Naive B cell (primary cell): ENCODE measurements at regions not wholly inside any gene's neighbourhood (a gene's known extent, or its start where the extent isn't known, plus 50 kb on each side); places are given as distances from the start of the nearest gene placed in this dataset.

Experiments used
- ATAC-seq, 2 donors: fragments of 150-1000 bp; cut with Tn5 transposase; 2 replicates each; pipeline ENCODE4 v1.10.0; 2021; ENCODE audit warnings: low read depth in 2 of 2, mild to moderate bottlenecking in 2 of 2, moderate library complexity in 2 of 2
- DNase-seq: peaks from one replicate; pipeline ENCODE4 v3.0.0; 2022
- H3K27ac Mint-ChIP-seq, 6 donors: one replicate each; pipeline ENCODE4 v1.8.0; 2020 to 2022; ENCODE audit warnings: mild to moderate bottlenecking in 6 of 6, mixed read lengths in 6 of 6, moderate library complexity in 5 of 6, inconsistent platforms in 2 of 6
- H3K27me3 Mint-ChIP-seq, 3 donors: one replicate each; pipeline ENCODE4 v1.8.0; 2021 to 2022; ENCODE audit warnings: mixed read lengths in 3 of 3, mild to moderate bottlenecking in 1 of 3
- H3K36me3 Mint-ChIP-seq, 2 donors: one replicate each; pipeline ENCODE4 v1.8.0; 2020 to 2022; ENCODE audit warnings: mixed read lengths in 2 of 2, inconsistent platforms in 1 of 2, mild to moderate bottlenecking in 1 of 2
- H3K4me1 Mint-ChIP-seq, 3 donors: one replicate each; pipeline ENCODE4 v1.8.0; 2020 to 2022; ENCODE audit warnings: mixed read lengths in 3 of 3, inconsistent platforms in 1 of 3, mild to moderate bottlenecking in 1 of 3, moderate library complexity in 1 of 3
- H3K4me3 Mint-ChIP-seq, 8 donors: one replicate each; pipeline ENCODE4 v1.8.0; 2020 to 2022; ENCODE audit warnings: mild to moderate bottlenecking in 8 of 8, mixed read lengths in 8 of 8, moderate library complexity in 8 of 8, inconsistent platforms in 2 of 8
- H3K9me3 Mint-ChIP-seq, 7 donors: one replicate each; pipeline ENCODE4 v1.8.0; 2020 to 2022; ENCODE audit warnings: mixed read lengths in 7 of 7, mild to moderate bottlenecking in 5 of 7, inconsistent platforms in 2 of 7, moderate library complexity in 1 of 7

GRCh38 chr1:230519246-230519645, 93.1 kb upstream of the PGBD5 start:
- H3K9me3 Mint-ChIP-seq: peaks cover 0 to 8% (median 5%) of the 10 kb centered on the region in 7 donors
- peaks cover 24 to 38% (median 34%) of the 10 kb centered on the region in 3 donors for H3K27me3 Mint-ChIP-seq
- no peak overlapping the region for H3K27ac Mint-ChIP-seq
- no peaks in the 10 kb centered on the region for H3K36me3 Mint-ChIP-seq
- ATAC-seq (no peak), DNase-seq (no peak)
- H3K4me1 Mint-ChIP-seq: no peaks in the 10 kb centered on the region
- H3K4me3 Mint-ChIP-seq: no peak overlapping the region

DNA sequence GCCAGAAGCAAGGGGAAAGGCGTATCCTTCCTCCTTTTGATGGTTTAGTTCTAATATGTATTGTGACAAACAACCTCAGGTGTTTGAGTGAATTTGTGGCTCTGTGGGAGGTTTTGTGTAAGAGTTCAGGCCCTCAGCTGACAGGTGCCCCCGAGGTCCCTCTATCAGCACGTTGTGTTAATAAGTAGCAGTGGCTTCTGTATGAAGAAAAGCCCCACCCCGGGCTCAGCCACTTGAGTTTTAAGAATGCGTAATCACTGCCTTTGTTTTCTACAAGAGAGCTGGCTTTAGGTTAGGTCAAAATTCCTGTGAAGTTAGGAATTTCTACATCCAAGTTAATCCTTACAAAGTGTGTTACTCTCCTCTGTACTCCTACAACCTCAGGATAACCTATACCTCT, 92.4 kb upstream of the PGBD5 start:
- peak overlapping the region in 1 of 6 donors; percentile 15 for H3K27ac Mint-ChIP-seq
- no peaks in the 10 kb centered on the region for H3K4me1 Mint-ChIP-seq
- H3K27me3 Mint-ChIP-seq: peaks cover 31 to 36% (median 34%) of the 10 kb centered on the region in 3 donors
- no peaks in the 10 kb centered on the region for H3K36me3 Mint-ChIP-seq
- ATAC-seq (no peak), DNase-seq (no peak)
- H3K9me3 Mint-ChIP-seq: peaks cover 0 to 7% (median 3%) of the 10 kb centered on the region in 7 donors
- H3K4me3 Mint-ChIP-seq: peak overlapping the region in 1 of 8 donors; percentile 68

DNA sequence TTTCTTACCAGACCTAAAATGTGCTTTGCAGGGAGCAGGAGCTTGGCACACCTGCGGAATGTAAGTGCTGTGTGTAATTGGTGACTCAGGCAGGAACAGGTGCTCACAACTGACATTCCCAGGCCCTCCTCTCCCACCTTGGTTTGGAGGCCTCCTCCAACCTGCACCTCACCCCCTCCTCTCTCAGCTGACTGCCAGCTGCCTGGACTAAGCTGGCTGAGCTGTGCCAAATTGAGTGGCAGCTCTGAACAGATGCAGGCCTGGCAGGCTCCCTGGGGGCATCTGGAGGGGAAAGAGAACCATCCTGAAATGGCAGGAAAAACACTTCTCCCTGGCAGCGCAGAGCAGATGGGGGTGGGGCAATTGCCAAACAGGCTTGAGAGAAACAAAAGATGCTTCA, 91.7 kb upstream of the PGBD5 start:
- Mint-ChIP-seq H3K27ac (peak overlapping the region in 1 of 6 donors; percentile 50), H3K9me3 (peaks cover 0 to 5% (median under 1%) of the 10 kb centered on the region in 7 donors), H3K4me1 (no peaks in the 10 kb centered on the region), H3K27me3 (peaks cover 27 to 38% (median 35%) of the 10 kb centered on the region in 3 donors), H3K4me3 (no peak overlapping the region), H3K36me3 (no peaks in the 10 kb centered on the region)
- DNase-seq: no peak
- ATAC-seq: no peak

- Mint-ChIP-seq H3K36me3 (no peaks in the 10 kb centered on the region), H3K9me3 (peaks cover 0 to 5% (median 0%) of the 10 kb centered on the region in 7 donors), H3K4me1 (no peaks in the 10 kb centered on the region), H3K27me3 (peaks cover 26 to 41% (median 36%) of the 10 kb centered on the region in 3 donors), H3K27ac (no peak overlapping the region), H3K4me3 (no peak overlapping the region)
- DNase-seq: no peak
- ATAC-seq: no peak
Observed at GRCh38 chr1:230517326-230517725, 91.2 kb upstream of the PGBD5 start.

DNA sequence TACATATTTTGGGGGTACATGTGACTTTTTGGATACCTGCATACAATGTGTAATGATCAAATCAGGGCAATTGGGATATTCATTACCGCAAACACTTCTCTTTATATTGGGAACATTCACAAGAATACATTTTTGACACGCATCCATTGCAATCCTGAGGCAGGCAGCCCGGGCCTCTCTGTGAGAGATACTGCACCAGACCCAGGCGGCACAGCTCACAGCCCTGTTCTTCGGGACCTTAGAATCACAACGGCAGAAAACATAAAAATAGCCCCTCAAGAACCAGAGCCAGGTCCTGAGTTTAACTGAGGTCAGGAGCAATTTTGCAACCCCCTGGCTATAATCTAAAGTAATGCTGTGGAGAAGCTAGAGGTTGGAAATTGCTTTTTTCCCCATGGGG, 90.8 kb upstream of the PGBD5 start:
- peaks cover 26 to 41% (median 36%) of the 10 kb centered on the region in 3 donors for H3K27me3 Mint-ChIP-seq
- no peaks in the 10 kb centered on the region for H3K36me3 Mint-ChIP-seq
- ATAC-seq (no peak), DNase-seq (no peak)
- H3K4me3 Mint-ChIP-seq: no peak overlapping the region
- no peaks in the 10 kb centered on the region for H3K4me1 Mint-ChIP-seq
- H3K9me3 Mint-ChIP-seq: peaks cover 0 to 5% (median 0%) of the 10 kb centered on the region in 7 donors
- H3K27ac Mint-ChIP-seq: no peak overlapping the region

- H3K36me3 Mint-ChIP-seq: no peaks in the 10 kb centered on the region
- H3K9me3 Mint-ChIP-seq: peaks cover 0 to 5% (median 0%) of the 10 kb centered on the region in 7 donors
- H3K4me1 Mint-ChIP-seq: peaks cover 0 to under 1% (median 0%) of the 10 kb centered on the region in 3 donors
- ATAC-seq: no peak
- H3K4me3 Mint-ChIP-seq: no peak overlapping the region
- no peak overlapping the region for H3K27ac Mint-ChIP-seq
- no peak for DNase-seq
- peaks cover 26 to 41% (median 36%) of the 10 kb centered on the region in 3 donors for H3K27me3 Mint-ChIP-seq
Observed at GRCh38 chr1:230515451-230516145, 89.5 kb upstream of the PGBD5 start.

DNA sequence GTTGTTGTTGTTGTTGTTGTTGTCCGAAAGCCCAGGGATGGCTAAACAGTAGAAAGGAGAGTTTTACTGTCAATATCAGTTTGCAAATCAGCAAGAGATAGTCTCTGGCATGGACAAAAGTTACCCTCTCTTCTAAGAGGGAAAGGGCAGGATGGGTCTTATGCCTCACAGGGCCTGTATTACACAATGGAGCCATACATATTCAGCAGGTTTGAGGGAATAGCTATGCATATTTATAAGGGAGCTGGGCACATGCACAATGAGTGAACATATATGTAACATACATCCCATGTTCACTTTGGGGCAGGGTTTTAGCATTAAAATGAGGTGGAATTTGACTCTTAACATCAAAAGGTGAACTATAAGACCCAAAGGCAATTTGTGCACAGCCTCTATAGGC, 84.4 kb upstream of the PGBD5 start:
- peaks cover 0 to 22% (median 19%) of the 10 kb centered on the region in 3 donors for H3K27me3 Mint-ChIP-seq

GRCh38 chr1:230509281-230509977, 83.3 kb upstream of the PGBD5 start:
- peaks cover 19 to 31% (median 31%) of the 10 kb centered on the region in 3 donors for H3K4me1 Mint-ChIP-seq
- H3K27ac Mint-ChIP-seq: peak overlapping the region in 2 of 6 donors; percentile 25 to 54
- H3K36me3 Mint-ChIP-seq: no peaks in the 10 kb centered on the region
- DNase-seq (no peak), ATAC-seq (peak; percentile 41 to 55)
- H3K4me3 Mint-ChIP-seq: peak overlapping the region in 2 of 8 donors; percentile 66 to 82
- H3K27me3 Mint-ChIP-seq: peaks cover 0 to 19% (median 14%) of the 10 kb centered on the region in 3 donors
- H3K9me3 Mint-ChIP-seq: peaks cover 0 to 5% (median 0%) of the 10 kb centered on the region in 7 donors

More for the DNA sequence above, 84.4 kb upstream of the PGBD5 start:
- ATAC-seq: no peak
- Mint-ChIP-seq H3K9me3 (peaks cover 0 to 5% (median 0%) of the 10 kb centered on the region in 7 donors), H3K4me3 (no peak overlapping the region), H3K36me3 (no peaks in the 10 kb centered on the region), H3K27ac (no peak overlapping the region), H3K4me1 (peaks cover 19 to 31% (median 28%) of the 10 kb centered on the region in 3 donors)
- no peak for DNase-seq

DNA sequence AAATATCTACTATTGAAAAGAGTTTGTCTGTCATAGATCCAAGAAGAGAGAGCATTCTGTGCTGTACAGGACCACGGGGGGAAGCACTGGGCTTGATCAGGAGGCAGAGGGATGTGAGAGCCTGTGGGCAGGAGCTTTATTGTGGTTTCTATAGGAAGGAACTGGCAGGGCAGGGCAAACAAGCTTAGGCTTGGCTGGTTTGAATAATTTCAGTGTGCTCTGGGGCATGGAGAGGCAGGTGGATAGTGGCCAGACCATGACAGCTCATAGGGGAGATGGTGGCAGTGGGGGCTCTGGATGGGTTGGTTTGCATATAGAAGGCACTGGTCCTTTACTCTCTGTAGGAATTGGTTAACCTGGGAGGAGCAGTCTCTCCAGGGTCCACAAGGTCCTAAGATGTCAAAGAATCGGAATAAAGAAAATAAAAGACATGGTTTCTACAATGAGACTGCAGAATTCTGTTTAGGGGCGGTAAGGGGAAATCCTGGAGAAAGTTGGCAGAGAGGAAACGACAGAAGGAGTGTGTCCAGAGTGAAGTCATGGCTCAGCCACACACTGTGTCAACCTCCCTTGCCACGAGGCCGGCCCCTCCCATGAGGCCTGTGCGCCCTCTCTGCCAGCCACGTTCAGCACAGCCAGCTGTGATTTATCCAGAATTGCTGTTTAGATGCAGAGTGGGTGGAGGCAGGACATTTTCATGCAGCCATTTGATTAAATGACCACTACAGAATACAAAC, 81.7 kb upstream of the PGBD5 start:
- Mint-ChIP-seq H3K4me1 (peaks cover 19 to 31% (median 31%) of the 10 kb centered on the region in 3 donors), H3K4me3 (peak overlapping the region in 2 of 8 donors; percentile 31 to 36), H3K9me3 (no peaks in the 10 kb centered on the region), H3K36me3 (no peaks in the 10 kb centered on the region), H3K27ac (no peak overlapping the region), H3K27me3 (peaks cover 0 to 4% (median 3%) of the 10 kb centered on the region in 3 donors)
- ATAC-seq: no peak
- DNase-seq: no peak

- Mint-ChIP-seq H3K4me3 (peak overlapping the region in 1 of 8 donors; percentile 1), H3K9me3 (no peaks in the 10 kb centered on the region), H3K27ac (peak overlapping the region in 1 of 6 donors; percentile 20), H3K4me1 (peaks cover 19 to 31% (median 31%) of the 10 kb centered on the region in 3 donors), H3K27me3 (no peaks in the 10 kb centered on the region), H3K36me3 (no peaks in the 10 kb centered on the region)
- no peak for DNase-seq
- ATAC-seq: no peak
Observed at GRCh38 chr1:230507236-230507635, 81.1 kb upstream of the PGBD5 start.

DNA sequence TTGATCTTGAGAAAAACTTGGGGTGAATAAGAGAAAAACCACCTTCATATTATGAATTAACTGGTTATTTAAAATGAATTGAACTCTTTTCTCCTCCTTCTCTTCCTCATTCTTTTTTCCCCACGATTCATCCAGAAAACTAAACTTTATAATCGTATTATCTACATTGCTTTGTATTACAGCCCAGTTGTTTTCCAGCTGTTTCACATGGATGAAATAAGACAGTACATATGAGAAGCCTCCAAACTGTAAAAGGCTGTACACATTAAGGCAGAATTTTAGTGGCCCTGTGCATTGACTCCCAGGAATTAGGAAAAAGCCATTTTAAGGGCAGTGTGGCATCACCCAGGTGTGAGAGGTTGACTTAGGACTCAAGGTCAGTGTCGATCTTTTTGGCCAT, 80.3 kb upstream of the PGBD5 start:
- Mint-ChIP-seq H3K36me3 (no peaks in the 10 kb centered on the region), H3K4me3 (no peak overlapping the region), H3K9me3 (no peaks in the 10 kb centered on the region), H3K27me3 (no peaks in the 10 kb centered on the region), H3K27ac (no peak overlapping the region), H3K4me1 (peaks cover 19 to 31% (median 31%) of the 10 kb centered on the region in 3 donors)
- no peak for ATAC-seq
- DNase-seq: no peak

DNA sequence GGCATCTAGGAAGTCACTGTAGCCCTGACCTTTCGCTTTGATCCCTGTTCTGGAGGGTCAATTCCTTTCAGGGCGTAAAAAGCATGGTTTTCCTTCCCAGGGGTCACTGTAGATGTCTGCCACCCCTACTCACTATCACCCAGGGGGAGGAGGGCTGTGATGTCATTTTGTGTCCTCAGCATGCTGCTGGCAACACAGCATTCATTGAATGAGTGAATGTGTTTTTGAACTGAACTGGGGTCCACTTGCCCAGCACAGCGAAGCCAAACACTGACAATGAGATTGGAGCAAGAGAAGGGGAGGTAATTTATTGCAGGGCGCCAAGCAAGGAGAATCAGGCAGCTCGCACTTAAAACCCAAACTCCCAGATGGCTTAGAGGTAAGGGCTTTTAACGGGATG, 78.2 kb upstream of the PGBD5 start:
- Mint-ChIP-seq H3K27me3 (peaks cover 0 to 2% (median under 1%) of the 10 kb centered on the region in 3 donors), H3K27ac (no peak overlapping the region), H3K4me3 (no peak overlapping the region), H3K36me3 (no peaks in the 10 kb centered on the region), H3K9me3 (peaks cover 0 to 1% (median 0%) of the 10 kb centered on the region in 7 donors), H3K4me1 (peaks cover 13 to 20% (median 19%) of the 10 kb centered on the region in 3 donors)
- ATAC-seq: no peak
- no peak for DNase-seq

DNA sequence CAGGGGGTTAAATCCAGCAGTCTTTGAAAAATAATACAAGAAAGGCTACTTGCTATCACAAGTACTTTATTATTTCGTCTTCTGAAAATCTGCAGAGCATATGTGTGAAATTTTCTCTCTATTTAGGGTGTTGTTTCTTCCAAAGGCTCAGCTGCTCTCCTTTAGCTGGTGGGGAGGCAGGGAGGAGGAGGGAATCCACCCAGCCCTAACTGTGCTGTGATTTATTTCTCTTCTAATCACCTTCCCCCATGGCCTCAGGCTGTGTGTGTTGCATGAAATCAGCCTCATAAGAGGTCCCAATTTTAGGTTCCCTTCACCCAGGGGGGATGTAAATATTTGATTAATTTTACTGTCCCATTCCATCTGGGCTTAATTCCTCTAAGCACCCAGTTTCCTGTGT, 77.6 kb upstream of the PGBD5 start:
- H3K4me1 Mint-ChIP-seq: peaks cover 11 to 17% (median 16%) of the 10 kb centered on the region in 3 donors
- no peak overlapping the region for H3K4me3 Mint-ChIP-seq
- H3K27ac Mint-ChIP-seq: no peak overlapping the region

More for the DNA sequence above, 77.6 kb upstream of the PGBD5 start:
- Mint-ChIP-seq H3K36me3 (no peaks in the 10 kb centered on the region), H3K27me3 (peaks cover 3 to 8% (median 6%) of the 10 kb centered on the region in 3 donors), H3K9me3 (peaks cover 0 to 1% (median 0%) of the 10 kb centered on the region in 7 donors)
- ATAC-seq: no peak
- no peak for DNase-seq
